Liver (tissue), 8 donors: ENCODE measurements at regions not wholly inside any gene's neighbourhood (a gene's known extent, or its start where the extent isn't known, plus 50 kb on each side); places are given as distances from the start of the nearest gene placed in this dataset.

ENCODE experiments used
- DNase-seq: peaks from one replicate; pipeline ENCODE4 v3.0.0-alpha.2; 2017; ENCODE audit warnings: low spot score
- H3K27ac ChIP-seq, 2 donors: one replicate each; pipeline ENCODE4 v1.7.0; 2013; ENCODE audit warnings: inconsistent platforms in 2 of 2, low read length in 2 of 2, control low read depth in 1 of 2, low read depth in 1 of 2, mild to moderate bottlenecking in 1 of 2
- H3K27me3 ChIP-seq, 4 donors: one replicate each; pipeline versions ENCODE4 v1.6.1 to v1.7.0; 2013; ENCODE audit warnings: low read length in 3 of 4, inconsistent platforms in 1 of 4, mild to moderate bottlenecking in 1 of 4, moderate library complexity in 1 of 4; ENCODE audit not compliant: control insufficient read depth in 4 of 4, insufficient read depth in 4 of 4
- H3K36me3 ChIP-seq, 4 donors: one replicate each; pipeline versions ENCODE4 v1.6.1 to v1.7.0; 2013; ENCODE audit warnings: low read length in 3 of 4, mild to moderate bottlenecking in 3 of 4, low read depth in 1 of 4, moderate library complexity in 1 of 4; ENCODE audit not compliant: control insufficient read depth in 4 of 4, insufficient read depth in 3 of 4
- H3K4me1 ChIP-seq, 4 donors: one replicate each; pipeline versions ENCODE4 v1.6.1 to v1.7.0; 2013; ENCODE audit warnings: low read length in 3 of 4, mild to moderate bottlenecking in 3 of 4, moderate library complexity in 1 of 4; ENCODE audit not compliant: control insufficient read depth in 4 of 4, insufficient read depth in 4 of 4
- H3K4me3 ChIP-seq, 3 donors: one replicate each; pipeline versions ENCODE4 v1.6.1 to v1.7.0; 2013; ENCODE audit warnings: low read length in 3 of 3, control low read depth in 1 of 3, low read depth in 1 of 3, mild to moderate bottlenecking in 1 of 3
- H3K9ac ChIP-seq, 2 donors: one replicate each; pipeline ENCODE4 v1.7.0; 2013; ENCODE audit warnings: low read length in 2 of 2, mild to moderate bottlenecking in 2 of 2, moderate library complexity in 2 of 2, control low read depth in 1 of 2, low read depth in 1 of 2
- H3K9me3 ChIP-seq, 4 donors: one replicate each; pipeline versions ENCODE4 v1.6.1 to v1.7.0; 2013; ENCODE audit warnings: low read length in 3 of 4; ENCODE audit not compliant: control insufficient read depth in 4 of 4
- EGR1 ChIP-seq, 2 donors: IDR thresholded peaks; 2 replicates each; pipeline ENCODE4 v1.6.1; 2016 to 2018; ENCODE audit warnings: antibody characterized with exemption in 2 of 2, low read depth in 2 of 2
- FOXA1 ChIP-seq: IDR thresholded peaks from 2 replicates; pipeline ENCODE4 v1.6.1; 2016; ENCODE audit warnings: antibody characterized with exemption
- FOXA2 ChIP-seq: IDR thresholded peaks from 2 replicates; pipeline ENCODE4 v1.6.1; 2016; ENCODE audit warnings: antibody characterized with exemption
- GABPA ChIP-seq, 2 donors: IDR thresholded peaks in 1 of 2; conservative IDR thresholded peaks in 1 of 2; 2 replicates each; pipeline ENCODE4 v1.6.1; 2016; ENCODE audit warnings: antibody characterized with exemption in 2 of 2, mild to moderate bottlenecking in 1 of 2, moderate library complexity in 1 of 2
- HNF4A ChIP-seq, 2 donors: conservative IDR thresholded peaks; 2 replicates each; pipeline ENCODE4 v1.6.1; 2016; ENCODE audit warnings: antibody characterized with exemption in 2 of 2, mild to moderate bottlenecking in 2 of 2
- HNF4G ChIP-seq: IDR thresholded peaks from 2 replicates; pipeline ENCODE4 v1.6.1; 2016; ENCODE audit warnings: antibody characterized with exemption
- JUND ChIP-seq, 2 donors: IDR thresholded peaks; 2 replicates each; pipeline ENCODE4 v1.6.1; 2016; ENCODE audit warnings: antibody characterized with exemption in 2 of 2
- NR2F2 ChIP-seq: IDR thresholded peaks from 2 replicates; pipeline ENCODE4 v1.6.1; 2016; ENCODE audit warnings: antibody characterized with exemption
- RAD21 ChIP-seq, 2 donors: IDR thresholded peaks; 2 replicates each; pipeline ENCODE4 v1.6.1; 2016; ENCODE audit warnings: antibody characterized with exemption in 2 of 2, mild to moderate bottlenecking in 2 of 2
- RXRA ChIP-seq, 2 donors: IDR thresholded peaks; 2 replicates each; pipeline ENCODE4 v1.6.1; 2017 to 2018; ENCODE audit warnings: antibody characterized with exemption in 2 of 2, mild to moderate bottlenecking in 1 of 2
- SP1 ChIP-seq: IDR thresholded peaks from 2 replicates; pipeline ENCODE4 v1.6.1; 2018; ENCODE audit warnings: antibody characterized with exemption, mild to moderate bottlenecking
- TAF1 ChIP-seq: conservative IDR thresholded peaks from 2 replicates; pipeline ENCODE4 v1.6.1; 2016; ENCODE audit warnings: antibody characterized with exemption, mild to moderate bottlenecking
- YY1 ChIP-seq: IDR thresholded peaks from 2 replicates; pipeline ENCODE4 v1.6.1; 2016; ENCODE audit warnings: antibody characterized with exemption, mild to moderate bottlenecking
- WGBS: extraction: QIAGEN DNeasy Blood & Tissue Kit; methylation state at CpG from one replicate; pipeline ENCODE4 v1.1.7; 2013; 5-methylcytosine and 5-hydroxymethylcytosine counted together
- TF ChIP-seq, protein P1 (sequence below): IDR thresholded peaks from 2 replicates; pipeline ENCODE4 v1.6.1; 2016; ENCODE audit warnings: antibody characterized with exemption
- TF ChIP-seq, protein P2 (sequence below): fragments of 150-350 bp; IDR thresholded peaks from 2 replicates; pipeline ENCODE4 v1.5.1; 2017; ENCODE audit warnings: improper control_type of control experiment, low read depth, low read length; ENCODE audit not compliant: missing input control
- TF ChIP-seq, protein P3 (sequence below): IDR thresholded peaks from 2 replicates; pipeline ENCODE4 v1.6.1; 2016; ENCODE audit warnings: antibody characterized with exemption
- TF ChIP-seq, protein P4 (sequence below): IDR thresholded peaks from 2 replicates; pipeline ENCODE4 v1.6.1; 2016; ENCODE audit warnings: antibody characterized with exemption
- TF ChIP-seq, protein P5 (sequence below): IDR thresholded peaks from 2 replicates; pipeline ENCODE4 v1.6.1; 2016; ENCODE audit warnings: antibody characterized with exemption, mild to moderate bottlenecking
- donor health status: healthy.
- donor health status: healthy.
- donor health status: healthy.
- donor health status: healthy.
- donor health status: healthy.

DNA sequence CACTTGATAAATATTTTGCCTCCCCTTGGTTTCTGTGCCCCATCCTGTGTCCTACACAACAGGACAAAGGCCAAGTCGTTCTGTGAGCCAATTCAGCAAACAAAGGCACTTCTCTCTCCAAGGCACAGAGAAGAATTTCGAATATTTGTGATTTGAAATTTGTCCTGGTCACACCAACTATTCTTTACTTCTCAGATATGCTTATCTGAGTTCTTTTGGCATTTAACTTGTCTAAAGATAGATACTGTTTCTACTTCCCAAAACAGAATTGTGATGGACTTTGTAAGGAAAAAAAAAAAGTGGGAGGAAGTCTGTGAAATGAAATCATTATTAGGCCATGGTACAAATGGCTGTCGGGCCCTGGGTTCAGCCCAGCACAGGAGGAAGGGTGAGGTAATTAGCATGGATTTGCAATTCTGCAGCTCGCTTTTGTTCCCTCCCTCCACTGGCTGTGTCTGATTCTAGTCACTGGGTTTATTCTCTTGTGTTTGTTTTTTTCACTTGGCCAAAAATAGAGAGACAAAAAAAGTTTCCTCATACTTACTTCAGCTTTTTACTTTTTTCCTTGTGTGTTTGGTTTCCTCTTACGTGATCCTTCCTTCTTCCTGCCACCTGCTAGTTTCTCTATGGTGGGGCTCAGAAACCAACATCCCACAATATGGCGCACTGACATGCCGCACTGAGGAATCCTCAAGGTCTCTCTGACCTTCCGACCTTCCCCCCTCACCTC is 108.2 kb upstream of the MKLN1 start:
- WGBS = 44% methylated on average over 8 of the region's 8 CpGs
- no peak for DNase-seq
- Histone ChIP-seq H3K4me1 (peaks cover 0 to 6% (median 1%) of the 10 kb centered on the region in 4 donors), H3K27ac (peak overlapping the region; percentile 23 to 59), H3K9me3 (no peaks in the 10 kb centered on the region), H3K4me3 (no peak overlapping the region), H3K36me3 (no peaks in the 10 kb centered on the region), H3K27me3 (no peaks in the 10 kb centered on the region), H3K9ac (no peak overlapping the region)
- TF ChIP-seq RXRA (IDR thresholded peaks at IDR 0.05) = no peak
- peak; percentile 13 to 24 for TF ChIP-seq RAD21 (IDR thresholded peaks at IDR 0.05)
- no peak for TF ChIP-seq TAF1
- peak; percentile 38 for TF ChIP-seq YY1
- TF ChIP-seq, protein P1, sequence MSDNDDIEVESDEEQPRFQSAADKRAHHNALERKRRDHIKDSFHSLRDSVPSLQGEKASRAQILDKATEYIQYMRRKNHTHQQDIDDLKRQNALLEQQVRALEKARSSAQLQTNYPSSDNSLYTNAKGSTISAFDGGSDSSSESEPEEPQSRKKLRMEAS = no peak
- TF ChIP-seq HNF4A (conservative IDR thresholded peaks at IDR 0.05) = peak; percentile 50 to 54
- TF ChIP-seq, protein P2, sequence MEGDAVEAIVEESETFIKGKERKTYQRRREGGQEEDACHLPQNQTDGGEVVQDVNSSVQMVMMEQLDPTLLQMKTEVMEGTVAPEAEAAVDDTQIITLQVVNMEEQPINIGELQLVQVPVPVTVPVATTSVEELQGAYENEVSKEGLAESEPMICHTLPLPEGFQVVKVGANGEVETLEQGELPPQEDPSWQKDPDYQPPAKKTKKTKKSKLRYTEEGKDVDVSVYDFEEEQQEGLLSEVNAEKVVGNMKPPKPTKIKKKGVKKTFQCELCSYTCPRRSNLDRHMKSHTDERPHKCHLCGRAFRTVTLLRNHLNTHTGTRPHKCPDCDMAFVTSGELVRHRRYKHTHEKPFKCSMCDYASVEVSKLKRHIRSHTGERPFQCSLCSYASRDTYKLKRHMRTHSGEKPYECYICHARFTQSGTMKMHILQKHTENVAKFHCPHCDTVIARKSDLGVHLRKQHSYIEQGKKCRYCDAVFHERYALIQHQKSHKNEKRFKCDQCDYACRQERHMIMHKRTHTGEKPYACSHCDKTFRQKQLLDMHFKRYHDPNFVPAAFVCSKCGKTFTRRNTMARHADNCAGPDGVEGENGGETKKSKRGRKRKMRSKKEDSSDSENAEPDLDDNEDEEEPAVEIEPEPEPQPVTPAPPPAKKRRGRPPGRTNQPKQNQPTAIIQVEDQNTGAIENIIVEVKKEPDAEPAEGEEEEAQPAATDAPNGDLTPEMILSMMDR = no peak
- no peak for TF ChIP-seq GABPA (IDR thresholded peaks at IDR 0.05 in 1 of 2, conservative IDR thresholded peaks at IDR 0.05 in 1 of 2)
- TF ChIP-seq SP1 = peak; percentile 17
- peak in 1 of 2 donors; percentile 28 for TF ChIP-seq JUND (IDR thresholded peaks at IDR 0.05)
- TF ChIP-seq, protein P3, sequence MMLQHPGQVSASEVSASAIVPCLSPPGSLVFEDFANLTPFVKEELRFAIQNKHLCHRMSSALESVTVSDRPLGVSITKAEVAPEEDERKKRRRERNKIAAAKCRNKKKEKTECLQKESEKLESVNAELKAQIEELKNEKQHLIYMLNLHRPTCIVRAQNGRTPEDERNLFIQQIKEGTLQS = no peak
- no peak for TF ChIP-seq HNF4G
- no peak for TF ChIP-seq EGR1 (IDR thresholded peaks at IDR 0.05; ENCODE audit: low read depth in 2 of 2)
- TF ChIP-seq, protein P4, sequence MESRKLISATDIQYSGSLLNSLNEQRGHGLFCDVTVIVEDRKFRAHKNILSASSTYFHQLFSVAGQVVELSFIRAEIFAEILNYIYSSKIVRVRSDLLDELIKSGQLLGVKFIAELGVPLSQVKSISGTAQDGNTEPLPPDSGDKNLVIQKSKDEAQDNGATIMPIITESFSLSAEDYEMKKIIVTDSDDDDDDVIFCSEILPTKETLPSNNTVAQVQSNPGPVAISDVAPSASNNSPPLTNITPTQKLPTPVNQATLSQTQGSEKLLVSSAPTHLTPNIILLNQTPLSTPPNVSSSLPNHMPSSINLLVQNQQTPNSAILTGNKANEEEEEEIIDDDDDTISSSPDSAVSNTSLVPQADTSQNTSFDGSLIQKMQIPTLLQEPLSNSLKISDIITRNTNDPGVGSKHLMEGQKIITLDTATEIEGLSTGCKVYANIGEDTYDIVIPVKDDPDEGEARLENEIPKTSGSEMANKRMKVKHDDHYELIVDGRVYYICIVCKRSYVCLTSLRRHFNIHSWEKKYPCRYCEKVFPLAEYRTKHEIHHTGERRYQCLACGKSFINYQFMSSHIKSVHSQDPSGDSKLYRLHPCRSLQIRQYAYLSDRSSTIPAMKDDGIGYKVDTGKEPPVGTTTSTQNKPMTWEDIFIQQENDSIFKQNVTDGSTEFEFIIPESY = no peak
- TF ChIP-seq FOXA2 = no peak
- TF ChIP-seq, protein P5, sequence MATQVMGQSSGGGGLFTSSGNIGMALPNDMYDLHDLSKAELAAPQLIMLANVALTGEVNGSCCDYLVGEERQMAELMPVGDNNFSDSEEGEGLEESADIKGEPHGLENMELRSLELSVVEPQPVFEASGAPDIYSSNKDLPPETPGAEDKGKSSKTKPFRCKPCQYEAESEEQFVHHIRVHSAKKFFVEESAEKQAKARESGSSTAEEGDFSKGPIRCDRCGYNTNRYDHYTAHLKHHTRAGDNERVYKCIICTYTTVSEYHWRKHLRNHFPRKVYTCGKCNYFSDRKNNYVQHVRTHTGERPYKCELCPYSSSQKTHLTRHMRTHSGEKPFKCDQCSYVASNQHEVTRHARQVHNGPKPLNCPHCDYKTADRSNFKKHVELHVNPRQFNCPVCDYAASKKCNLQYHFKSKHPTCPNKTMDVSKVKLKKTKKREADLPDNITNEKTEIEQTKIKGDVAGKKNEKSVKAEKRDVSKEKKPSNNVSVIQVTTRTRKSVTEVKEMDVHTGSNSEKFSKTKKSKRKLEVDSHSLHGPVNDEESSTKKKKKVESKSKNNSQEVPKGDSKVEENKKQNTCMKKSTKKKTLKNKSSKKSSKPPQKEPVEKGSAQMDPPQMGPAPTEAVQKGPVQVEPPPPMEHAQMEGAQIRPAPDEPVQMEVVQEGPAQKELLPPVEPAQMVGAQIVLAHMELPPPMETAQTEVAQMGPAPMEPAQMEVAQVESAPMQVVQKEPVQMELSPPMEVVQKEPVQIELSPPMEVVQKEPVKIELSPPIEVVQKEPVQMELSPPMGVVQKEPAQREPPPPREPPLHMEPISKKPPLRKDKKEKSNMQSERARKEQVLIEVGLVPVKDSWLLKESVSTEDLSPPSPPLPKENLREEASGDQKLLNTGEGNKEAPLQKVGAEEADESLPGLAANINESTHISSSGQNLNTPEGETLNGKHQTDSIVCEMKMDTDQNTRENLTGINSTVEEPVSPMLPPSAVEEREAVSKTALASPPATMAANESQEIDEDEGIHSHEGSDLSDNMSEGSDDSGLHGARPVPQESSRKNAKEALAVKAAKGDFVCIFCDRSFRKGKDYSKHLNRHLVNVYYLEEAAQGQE = no peak
- TF ChIP-seq FOXA1 = no peak
- peak; percentile 43 for TF ChIP-seq NR2F2
